Natural killer cell (primary cell): ENCODE measurements at regions not wholly inside any gene's neighbourhood (a gene's known extent, or its start where the extent isn't known, plus 50 kb on each side); places are given as distances from the start of the nearest gene placed in this dataset.

Experiments used
- ATAC-seq, 3 donors: fragments of 150-1000 bp in 2 of 3; fragments of 200-7000 bp in 1 of 3; cut with Tn5 transposase; 1 replicate in 1 of 3; 2 replicates in 2 of 3; pipeline ENCODE4 v1.10.0; 2021; ENCODE audit warnings: mild to moderate bottlenecking in 2 of 3, moderate library complexity in 2 of 3
- DNase-seq, 2 donors: peaks; one replicate each; pipeline versions ENCODE4 v3.0.0 to v3.0.0-alpha.2; 2013 to 2021; ENCODE audit warnings: mixed read lengths in 1 of 2
- H3K27ac ChIP-seq: one replicate; pipeline ENCODE4 v1.5.1; 2013; ENCODE audit warnings: mild to moderate bottlenecking, low read length
- H3K27me3 ChIP-seq: one replicate; pipeline ENCODE4 v1.6.1; 2013; ENCODE audit warnings: low read length; ENCODE audit not compliant: control insufficient read depth, insufficient read depth
- H3K36me3 ChIP-seq: one replicate; pipeline ENCODE4 v1.6.1; 2013; ENCODE audit warnings: low read length; ENCODE audit not compliant: control insufficient read depth, insufficient read depth
- H3K4me1 ChIP-seq: one replicate; pipeline ENCODE4 v1.6.1; 2013; ENCODE audit warnings: low read length; ENCODE audit not compliant: control insufficient read depth, insufficient read depth
- H3K4me3 ChIP-seq: one replicate; pipeline ENCODE4 v1.5.1; 2013; ENCODE audit warnings: low read length
- H3K9me3 ChIP-seq: one replicate; pipeline ENCODE4 v1.6.1; 2013; ENCODE audit warnings: low read length; ENCODE audit not compliant: control insufficient read depth, insufficient read depth
- H3K27ac Mint-ChIP-seq, 2 donors: one replicate each; pipeline ENCODE4 v1.8.0; 2022; ENCODE audit warnings: mild to moderate bottlenecking in 2 of 2, mixed read lengths in 2 of 2, moderate library complexity in 1 of 2
- H3K27me3 Mint-ChIP-seq, 2 donors: one replicate each; pipeline ENCODE4 v1.8.0; 2022; ENCODE audit warnings: low read depth in 2 of 2, mixed read lengths in 2 of 2
- H3K36me3 Mint-ChIP-seq: one replicate; pipeline ENCODE4 v1.8.0; 2022; ENCODE audit warnings: mixed read lengths
- H3K4me1 Mint-ChIP-seq, 2 donors: one replicate each; pipeline ENCODE4 v1.8.0; 2022; ENCODE audit warnings: mixed read lengths in 2 of 2
- H3K4me3 Mint-ChIP-seq: one replicate; pipeline ENCODE4 v1.8.0; 2022; ENCODE audit warnings: mild to moderate bottlenecking, moderate library complexity, mixed read lengths
- H3K9me3 Mint-ChIP-seq, 2 donors: one replicate each; pipeline ENCODE4 v1.8.0; 2022; ENCODE audit warnings: mixed read lengths in 2 of 2
- WGBS: methylation state at CpG from one replicate; pipeline ENCODE4 v1.1.7; 2013; ENCODE audit warnings: missing lambda C conversion rate; ENCODE audit not compliant: insufficient coverage; 5-methylcytosine and 5-hydroxymethylcytosine counted together
- intact Hi-C: fragments of 100-400 bp; cut with micrococcal nuclease; formaldehyde crosslinking; loops from one replicate; pipeline ENCODE4 v1.14.2; 2022
- TF ChIP-seq, protein P1 (sequence below): fragments of 200-600 bp; IDR thresholded peaks from one replicate; pipeline ENCODE4 v1.8.0; 2022; ENCODE audit warnings: antibody characterized with exemption

DNA sequence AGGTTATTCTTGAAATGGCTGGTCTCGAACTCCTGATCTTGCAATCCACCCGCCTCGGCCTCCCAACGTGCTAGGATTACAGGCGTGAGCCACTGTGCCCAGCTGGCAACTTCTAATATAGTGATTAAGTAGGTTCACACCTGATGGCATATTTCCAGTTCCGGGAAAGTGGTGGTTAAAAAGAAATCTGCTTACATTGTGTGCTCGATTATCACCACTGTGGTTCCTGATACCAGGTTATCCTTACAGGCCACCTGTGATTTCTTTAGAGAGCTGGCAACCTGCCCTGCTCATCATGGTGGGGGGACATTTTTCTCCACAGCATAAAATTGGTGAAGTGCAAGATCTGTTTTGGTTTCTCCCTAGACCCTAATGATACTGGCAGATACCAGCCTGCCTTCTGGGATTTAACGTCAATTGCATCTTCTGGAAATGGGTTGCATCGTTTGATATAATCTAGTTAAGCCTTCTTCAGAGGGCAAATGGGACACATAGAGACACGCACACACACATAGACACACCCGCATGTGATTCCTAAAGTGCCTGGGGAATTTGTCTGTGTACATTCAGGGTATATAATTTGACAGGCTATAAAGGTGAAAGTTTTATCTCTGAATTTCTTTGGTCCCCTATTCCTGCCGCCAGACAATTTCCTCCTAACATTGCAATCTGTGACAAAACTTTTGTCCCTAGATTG lies 49.7 kb upstream of the CITED2 start:
- Mint-ChIP-seq H3K9me3 (no peaks in the 10 kb centered on the region), H3K27me3 (peaks cover 6 to 30% of the 10 kb centered on the region in 2 donors), H3K36me3 (no peaks in the 10 kb centered on the region), H3K4me1 (no peaks in the 10 kb centered on the region), H3K4me3 (no peak overlapping the region), H3K27ac (no peak overlapping the region)
- Histone ChIP-seq H3K9me3 (no peaks in the 10 kb centered on the region), H3K4me1 (no peaks in the 10 kb centered on the region), H3K36me3 (no peaks in the 10 kb centered on the region), H3K27me3 (no peaks in the 10 kb centered on the region), H3K27ac (no peak overlapping the region), H3K4me3 (no peak overlapping the region)
- intact Hi-C loops = no loop called here
- TF ChIP-seq, protein P1, sequence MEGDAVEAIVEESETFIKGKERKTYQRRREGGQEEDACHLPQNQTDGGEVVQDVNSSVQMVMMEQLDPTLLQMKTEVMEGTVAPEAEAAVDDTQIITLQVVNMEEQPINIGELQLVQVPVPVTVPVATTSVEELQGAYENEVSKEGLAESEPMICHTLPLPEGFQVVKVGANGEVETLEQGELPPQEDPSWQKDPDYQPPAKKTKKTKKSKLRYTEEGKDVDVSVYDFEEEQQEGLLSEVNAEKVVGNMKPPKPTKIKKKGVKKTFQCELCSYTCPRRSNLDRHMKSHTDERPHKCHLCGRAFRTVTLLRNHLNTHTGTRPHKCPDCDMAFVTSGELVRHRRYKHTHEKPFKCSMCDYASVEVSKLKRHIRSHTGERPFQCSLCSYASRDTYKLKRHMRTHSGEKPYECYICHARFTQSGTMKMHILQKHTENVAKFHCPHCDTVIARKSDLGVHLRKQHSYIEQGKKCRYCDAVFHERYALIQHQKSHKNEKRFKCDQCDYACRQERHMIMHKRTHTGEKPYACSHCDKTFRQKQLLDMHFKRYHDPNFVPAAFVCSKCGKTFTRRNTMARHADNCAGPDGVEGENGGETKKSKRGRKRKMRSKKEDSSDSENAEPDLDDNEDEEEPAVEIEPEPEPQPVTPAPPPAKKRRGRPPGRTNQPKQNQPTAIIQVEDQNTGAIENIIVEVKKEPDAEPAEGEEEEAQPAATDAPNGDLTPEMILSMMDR = no peak
- WGBS = 92% methylated on average over 9 of the region's 12 CpGs
- no peak for DNase-seq
- ATAC-seq = no peak
